AG04450 (cell line): ENCODE measurements at regions not wholly inside any gene's neighbourhood (a gene's known extent, or its start where the extent isn't known, plus 50 kb on each side); places are given as distances from the start of the nearest gene placed in this dataset.

Source experiments
- CTCF ChIA-PET: fragments of 300-600, 350-600 bp; formaldehyde crosslinking; extraction: SDS; loops from one replicate; lab custom pipeline; 2022; ENCODE audit warnings: antibody characterized with exemption, inconsistent platforms; lab: Charles Lee
- POLR2A ChIA-PET: fragments of 350-600 bp; formaldehyde crosslinking; extraction: SDS; loops from one replicate; lab custom pipeline; 2021; ENCODE audit warnings: antibody characterized with exemption, inconsistent platforms; lab: Yijun Ruan, JAX
- DNase-seq: peaks from one replicate; pipeline ENCODE4 v3.0.0-alpha.2; 2011; ENCODE audit warnings: low read depth, low spot score
- H3K27ac ChIP-seq: one replicate; pipeline ENCODE4 v1.5.1; 2012; ENCODE audit warnings: low read depth, low read length, control low read depth
- H3K27me3 ChIP-seq: one replicate; pipeline ENCODE4 v1.6.0; 2012; ENCODE audit warnings: low read length; ENCODE audit not compliant: control insufficient read depth, insufficient read depth
- H3K4me3 ChIP-seq: 2 replicates; pipeline ENCODE4 v1.5.1; 2011; ENCODE audit warnings: mild to moderate bottlenecking, low read depth, low read length, control low read depth
- H3K9me3 ChIP-seq: 2 replicates; pipeline ENCODE4 v1.5.1; 2012; ENCODE audit warnings: low read length; ENCODE audit not compliant: control insufficient read depth, insufficient read depth
- TF ChIP-seq, protein P1 (sequence below): IDR thresholded peaks from 2 replicates; pipeline ENCODE4 v1.5.1; 2011; ENCODE audit warnings: low read depth, low read length, control low read depth, inconsistent platforms

- no peaks in the 10 kb centered on the region for H3K9me3 ChIP-seq
- peaks cover 6% of the 10 kb centered on the region for H3K27me3 ChIP-seq
- no peak overlapping the region for H3K4me3 ChIP-seq
- TF ChIP-seq, protein P1, sequence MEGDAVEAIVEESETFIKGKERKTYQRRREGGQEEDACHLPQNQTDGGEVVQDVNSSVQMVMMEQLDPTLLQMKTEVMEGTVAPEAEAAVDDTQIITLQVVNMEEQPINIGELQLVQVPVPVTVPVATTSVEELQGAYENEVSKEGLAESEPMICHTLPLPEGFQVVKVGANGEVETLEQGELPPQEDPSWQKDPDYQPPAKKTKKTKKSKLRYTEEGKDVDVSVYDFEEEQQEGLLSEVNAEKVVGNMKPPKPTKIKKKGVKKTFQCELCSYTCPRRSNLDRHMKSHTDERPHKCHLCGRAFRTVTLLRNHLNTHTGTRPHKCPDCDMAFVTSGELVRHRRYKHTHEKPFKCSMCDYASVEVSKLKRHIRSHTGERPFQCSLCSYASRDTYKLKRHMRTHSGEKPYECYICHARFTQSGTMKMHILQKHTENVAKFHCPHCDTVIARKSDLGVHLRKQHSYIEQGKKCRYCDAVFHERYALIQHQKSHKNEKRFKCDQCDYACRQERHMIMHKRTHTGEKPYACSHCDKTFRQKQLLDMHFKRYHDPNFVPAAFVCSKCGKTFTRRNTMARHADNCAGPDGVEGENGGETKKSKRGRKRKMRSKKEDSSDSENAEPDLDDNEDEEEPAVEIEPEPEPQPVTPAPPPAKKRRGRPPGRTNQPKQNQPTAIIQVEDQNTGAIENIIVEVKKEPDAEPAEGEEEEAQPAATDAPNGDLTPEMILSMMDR = no peak
- CTCF ChIA-PET = interaction anchor here (1.7 kb wide), 1 partner anchor 17 kb away, joined by 5 read pairs; no protein-coding TSS in a partner anchor
- no peak overlapping the region for H3K27ac ChIP-seq
- POLR2A ChIA-PET = no interaction called here
- DNase-seq = no peak
These were observed 166.4 kb upstream of the UBASH3B start for GRCh38 chr11:122488892-122489706.

- TF ChIP-seq, protein P1 = no peak
- Histone ChIP-seq H3K4me3 (no peak overlapping the region), H3K9me3 (no peaks in the 10 kb centered on the region), H3K27ac (no peak overlapping the region), H3K27me3 (peaks cover 6% of the 10 kb centered on the region)
- CTCF ChIA-PET = interaction anchor here (1.7 kb wide), 1 partner anchor 18 kb away, joined by 5 read pairs; no protein-coding TSS in a partner anchor
- DNase-seq = no peak
- POLR2A ChIA-PET = no interaction called here
These were observed 167.9 kb upstream of the UBASH3B start for GRCh38 chr11:122487669-122488068.

- DNase-seq = no peak
- Histone ChIP-seq H3K4me3 (no peak overlapping the region), H3K27ac (no peak overlapping the region), H3K9me3 (no peaks in the 10 kb centered on the region), H3K27me3 (peaks cover 6% of the 10 kb centered on the region)
- POLR2A ChIA-PET = no interaction called here
- TF ChIP-seq, protein P1 = no peak
- CTCF ChIA-PET = interaction anchor here (1.2 kb wide), 1 partner anchor 19 kb away, joined by 3 read pairs; no protein-coding TSS in a partner anchor
These were observed 168.6 kb upstream of the UBASH3B start for GRCh38 chr11:122486793-122487495.

DNA sequence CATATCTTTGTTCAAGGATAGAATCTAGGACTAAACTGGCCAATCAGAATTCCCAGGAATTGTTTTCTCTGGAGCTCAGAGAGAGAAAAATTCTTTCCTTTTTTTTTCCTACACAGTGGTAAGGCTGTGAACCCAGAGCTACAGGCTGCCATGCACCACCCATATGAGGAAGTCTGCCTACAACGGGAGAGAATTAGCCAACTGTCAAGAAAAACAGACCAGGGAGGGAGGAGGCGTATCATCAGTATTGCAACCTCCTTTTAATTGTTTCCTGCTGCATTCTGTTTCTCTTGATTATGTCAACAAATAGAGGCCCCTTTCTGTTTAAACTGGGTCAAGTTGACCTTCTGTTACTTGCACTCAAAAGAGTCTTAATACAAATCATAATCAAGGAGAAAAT, 176.5 kb upstream of the UBASH3B start:
- Histone ChIP-seq H3K27ac (no peak overlapping the region), H3K27me3 (peaks cover 6% of the 10 kb centered on the region), H3K9me3 (no peaks in the 10 kb centered on the region), H3K4me3 (no peak overlapping the region)
- no peak for DNase-seq
- TF ChIP-seq, protein P1 = no peak
- ChIA-PET POLR2A (no interaction called here), CTCF (interaction anchor here (0.6 kb wide), 1 partner anchor 1227 kb away, joined by 6 read pairs; no protein-coding TSS in a partner anchor)

- CTCF ChIA-PET = no interaction called here
- POLR2A ChIA-PET = no interaction called here
These were observed 186.6 kb upstream of the UBASH3B start for GRCh38 chr11:122468965-122469364.

More at GRCh38 chr11:122468965-122469364, 186.6 kb upstream of the UBASH3B start:
- Histone ChIP-seq H3K27me3 (no peaks in the 10 kb centered on the region), H3K9me3 (no peaks in the 10 kb centered on the region), H3K27ac (no peak overlapping the region), H3K4me3 (no peak overlapping the region)
- TF ChIP-seq, protein P1 = no peak
- no peak for DNase-seq
